ENCODE measurements at regions not wholly inside any gene's neighbourhood (a gene's known extent, or its start where the extent isn't known, plus 50 kb on each side); places are given as distances from the start of the nearest gene placed in this dataset.

DNA sequence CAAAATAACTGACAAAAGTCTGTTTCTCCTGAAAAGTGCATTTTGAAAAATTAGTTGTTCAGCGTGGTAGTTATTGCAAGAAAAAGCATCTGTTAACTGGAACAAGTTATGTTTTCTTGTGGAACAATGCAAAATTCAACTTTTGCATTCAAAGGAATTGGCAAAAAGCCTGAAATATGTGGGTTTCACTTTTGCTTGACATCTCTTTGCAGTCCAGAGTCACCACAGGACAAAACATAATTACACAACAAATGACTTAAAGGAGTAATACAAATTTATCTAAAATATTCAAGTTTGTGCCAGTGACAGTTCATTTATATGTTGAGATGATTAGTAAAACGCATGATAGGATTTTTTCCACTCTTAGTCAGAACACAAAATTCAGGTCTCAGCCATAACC, 96.3 kb upstream of the P2RY1 start:
- no peak for TF ChIP-seq POLR2A (IDR thresholded peaks at IDR 0.05; ENCODE audit: low read length)
- no peak for TF ChIP-seq GATA1 (IDR thresholded peaks at IDR 0.05; ENCODE audit: low read depth, low read length)

Measured in erythroblast (primary cell).